ENCODE measurements at regions not wholly inside any gene's neighbourhood (a gene's known extent, or its start where the extent isn't known, plus 50 kb on each side); places are given as distances from the start of the nearest gene placed in this dataset.
"Not testable (repeated sequence)": the region's sequence is repeated elsewhere in the genome, so short reads cannot be mapped to it uniquely, and the experiment has no call there.

GRCh38 chr9:38181866-38182265 is 112.8 kb upstream of the SHB start:
- no peak for DNase-seq

DNA sequence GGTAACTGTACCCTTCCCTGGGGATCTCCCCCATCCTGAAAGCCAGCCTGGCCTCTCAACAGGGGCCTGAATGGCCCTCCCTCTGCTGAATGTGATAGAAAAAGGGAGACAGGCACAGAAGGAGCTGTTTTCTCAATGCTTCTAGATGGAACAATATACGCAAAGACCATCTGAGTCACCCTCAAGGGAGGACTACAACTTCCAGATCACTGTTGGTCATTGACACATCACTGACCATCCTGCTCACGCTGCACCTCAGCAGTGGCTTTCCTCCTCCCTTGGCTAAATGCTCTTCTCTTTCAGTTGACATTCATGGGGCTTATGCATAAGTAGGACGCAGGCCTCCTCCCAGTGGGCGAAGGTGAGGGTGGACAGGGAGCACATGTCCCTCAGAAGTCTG is 112.2 kb upstream of the SHB start:
- no peak for DNase-seq

DNA sequence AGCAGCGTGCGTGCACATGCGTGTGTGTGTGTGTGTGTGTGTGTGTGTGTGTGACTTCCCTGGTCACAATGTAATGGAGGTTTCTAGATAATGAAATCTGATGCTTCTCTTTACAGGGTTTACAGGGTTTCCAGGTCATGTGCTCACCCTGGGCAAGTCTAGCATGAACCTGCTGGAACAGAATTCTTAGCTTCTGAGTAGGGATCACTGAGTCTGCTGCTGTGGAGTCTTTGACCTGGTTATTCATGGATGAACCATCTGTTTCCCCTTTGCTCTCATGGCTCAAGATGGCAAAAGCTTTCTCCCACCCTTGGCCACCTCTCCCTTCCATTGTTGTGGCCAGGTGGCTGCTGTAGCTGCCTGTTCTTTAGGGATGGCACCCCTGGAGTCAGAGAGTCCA is 111.6 kb upstream of the SHB start:
- no peak for DNase-seq

GRCh38 chr9:38179965-38180364 is 110.9 kb upstream of the SHB start:
- DNase-seq: no peak

DNA sequence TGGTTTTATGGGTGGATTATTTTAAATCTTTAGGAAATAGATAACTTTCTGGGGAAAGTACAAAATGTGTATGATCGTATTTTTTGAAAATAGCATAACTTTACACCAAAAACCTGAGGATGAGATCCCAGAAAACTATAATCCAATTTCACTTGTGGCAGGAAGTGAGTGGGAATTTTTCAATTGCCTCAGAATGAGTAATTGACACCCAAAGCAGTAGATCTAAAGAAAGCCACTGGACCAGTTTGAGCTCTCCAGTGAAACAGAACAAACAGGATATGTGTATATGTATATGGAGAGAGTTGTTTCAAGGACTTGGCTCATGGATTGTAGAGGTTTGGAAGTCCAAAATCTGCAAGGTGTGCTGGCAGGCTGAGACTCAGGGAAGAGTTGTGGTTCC is 109.2 kb upstream of the SHB start:
- DNase-seq: no peak

- DNase-seq: no peak
Measured at GRCh38 chr9:38177680-38178079, 108.7 kb upstream of the SHB start.

- no peak for DNase-seq
Measured at GRCh38 chr9:38176251-38176650, 107.2 kb upstream of the SHB start.

GRCh38 chr9:38175423-38175822 is 106.4 kb upstream of the SHB start:
- no peak for DNase-seq

DNA sequence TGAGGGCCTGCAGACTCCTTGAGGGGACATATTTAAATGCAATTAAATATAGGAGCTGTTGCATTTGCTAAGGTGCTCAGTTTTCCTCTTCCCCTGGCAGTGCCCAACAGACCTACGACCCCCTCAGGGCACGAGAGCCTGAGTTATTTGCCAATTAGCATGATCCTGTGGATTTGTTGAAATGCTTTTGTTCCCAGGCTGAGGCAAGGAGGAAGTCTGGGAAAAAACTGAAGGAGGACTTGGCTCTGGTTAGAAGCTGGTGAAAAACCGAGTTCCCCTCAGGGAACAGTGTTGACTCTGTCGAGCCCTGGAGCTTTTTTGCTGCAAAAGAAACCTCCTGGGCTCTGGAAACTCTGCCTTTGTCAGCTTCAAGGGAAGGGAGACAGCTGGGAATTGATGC is 103.6 kb upstream of the SHB start:
- no peak for DNase-seq

GRCh38 chr9:38171926-38172325 is 102.9 kb upstream of the SHB start:
- no peak for DNase-seq

DNA sequence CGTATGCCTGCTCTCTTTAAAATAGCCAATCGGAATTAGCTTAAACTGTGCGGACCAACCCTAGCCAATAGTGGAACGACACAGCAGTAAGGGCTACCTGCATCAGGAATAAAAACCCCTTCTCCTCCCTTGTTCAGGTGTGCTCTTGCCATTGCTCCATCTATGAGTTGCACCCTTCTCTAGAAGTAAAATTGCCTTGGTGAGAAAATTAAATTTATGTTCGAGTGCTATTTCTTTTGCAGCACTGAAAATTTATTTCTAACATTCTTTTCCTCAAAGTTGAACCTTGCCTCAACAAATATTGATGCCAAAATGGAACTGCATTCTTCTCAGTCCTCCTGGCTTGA is 102.5 kb upstream of the SHB start:
- DNase-seq: no peak

DNA sequence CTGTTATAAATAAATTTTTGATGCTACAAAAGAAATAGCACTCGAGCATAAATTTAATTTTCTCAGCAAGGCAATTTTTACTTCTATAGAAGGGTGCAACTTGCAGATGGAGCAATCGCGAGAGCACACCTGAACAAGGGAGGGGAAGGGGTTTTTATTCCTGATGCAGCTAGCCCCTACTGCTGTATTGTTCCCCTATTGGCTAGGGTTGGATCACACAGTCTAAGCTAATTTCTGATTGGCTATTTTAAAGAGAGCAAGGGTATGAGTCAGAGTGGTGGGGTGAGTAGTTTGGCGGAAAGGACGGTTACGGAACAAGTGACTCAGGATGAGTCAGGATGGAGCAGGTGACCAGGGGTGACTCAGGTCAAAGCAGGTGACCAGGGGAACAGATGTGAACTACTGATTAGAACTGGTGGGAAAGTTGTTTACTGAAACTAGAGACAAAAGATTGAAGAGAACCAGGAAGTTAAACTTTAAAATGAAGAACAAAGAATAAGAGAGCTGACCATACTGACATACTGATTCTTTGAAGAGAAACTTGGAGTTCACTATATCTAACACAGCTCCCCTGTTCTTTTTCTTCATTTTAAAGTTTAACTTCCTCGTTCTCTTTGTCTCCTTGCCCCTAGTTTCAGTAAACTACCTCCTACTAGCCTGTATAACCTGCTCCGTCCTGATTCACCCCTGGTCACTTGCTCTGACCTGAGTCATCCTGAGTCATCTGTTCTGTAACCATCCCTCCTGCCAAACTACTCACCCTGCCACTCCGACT is 101.9 kb upstream of the SHB start:
- not testable (repeated sequence) for DNase-seq

GRCh38 chr9:38170155-38170554 is 101.1 kb upstream of the SHB start:
- not testable (repeated sequence) for DNase-seq

DNA sequence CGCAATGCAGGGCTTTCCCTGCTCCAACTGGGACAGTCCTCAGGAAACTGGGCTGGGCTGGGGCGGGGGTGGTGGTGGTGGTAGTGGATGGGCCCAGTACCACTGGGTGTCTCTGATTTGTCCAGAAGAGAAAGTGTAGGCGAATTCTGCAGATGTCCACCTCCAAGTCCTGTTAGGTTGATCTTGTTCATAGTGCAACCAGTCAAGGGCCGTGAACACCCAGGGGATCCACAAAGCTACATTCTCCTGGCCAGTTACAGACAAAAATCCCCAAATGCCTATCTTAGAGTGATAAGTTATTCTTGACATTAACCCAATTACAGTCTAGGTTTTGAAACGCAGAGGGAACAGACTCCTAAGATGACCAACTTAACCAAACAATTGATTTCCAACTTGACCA is 97.5 kb upstream of the SHB start:
- DNase-seq: no peak

GRCh38 chr9:38164659-38165221 is 95.7 kb upstream of the SHB start:
- no peak for DNase-seq

DNA sequence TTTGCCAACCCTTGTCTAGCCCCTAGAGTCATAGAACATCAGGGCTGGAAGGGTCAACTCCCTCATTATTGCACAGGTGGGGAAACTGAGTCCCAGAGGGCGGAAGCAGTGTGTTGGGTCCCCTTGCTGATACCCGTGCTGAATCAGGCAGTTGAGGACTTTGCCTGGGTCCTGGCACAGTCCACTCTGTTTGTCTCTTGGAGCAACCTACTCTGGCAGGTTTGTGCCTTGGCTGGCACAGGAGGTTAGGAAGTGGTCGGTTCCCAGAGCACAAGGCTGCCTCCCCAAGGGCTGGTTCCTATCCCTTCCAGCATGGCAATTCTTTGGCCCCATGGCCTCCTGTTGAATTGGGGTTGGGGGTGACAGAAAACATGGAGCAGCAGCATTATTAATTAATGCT is 94.5 kb upstream of the SHB start:
- DNase-seq: no peak

DNA sequence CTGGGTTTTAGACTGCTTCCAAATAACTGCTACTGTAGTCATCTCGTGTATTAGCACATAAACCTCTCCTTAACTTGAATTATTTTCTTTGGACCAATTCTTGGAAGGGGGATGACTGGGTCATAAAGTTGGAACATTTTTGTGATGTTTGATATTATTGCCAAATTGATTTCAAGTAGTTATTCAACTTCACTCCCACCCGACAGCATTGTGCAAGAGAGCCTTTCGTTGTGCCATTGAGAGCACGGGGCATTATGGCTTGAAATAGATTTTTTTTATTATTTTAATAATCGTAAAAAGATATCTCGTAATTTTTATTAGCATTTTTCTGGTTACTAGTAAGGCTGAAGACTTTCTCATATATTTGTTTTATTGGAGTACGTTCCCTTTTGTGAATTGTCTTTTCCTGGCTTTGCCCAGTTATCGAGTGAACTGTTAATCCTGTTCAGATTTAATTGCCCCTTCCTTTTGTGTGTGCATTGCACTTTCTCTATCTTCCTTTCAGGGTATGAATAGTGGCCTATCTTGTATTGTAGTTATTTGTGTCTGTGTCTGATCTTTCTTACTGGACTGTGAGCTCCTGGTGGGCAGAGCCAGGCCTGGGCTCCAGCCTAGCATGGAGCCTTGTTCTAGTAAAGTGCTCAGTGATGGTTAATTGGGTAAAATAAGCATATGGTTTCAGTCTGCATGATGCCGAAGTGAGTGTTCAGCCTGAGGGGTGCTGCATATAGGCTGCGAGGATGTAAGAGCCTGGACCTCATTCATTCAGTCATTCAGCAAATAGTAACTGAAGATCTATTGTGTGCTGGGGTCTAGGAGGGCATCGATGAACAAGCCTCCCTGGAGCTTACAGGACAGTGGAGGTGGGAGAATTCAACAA is 93.5 kb upstream of the SHB start:
- DNase-seq: no peak

DNA sequence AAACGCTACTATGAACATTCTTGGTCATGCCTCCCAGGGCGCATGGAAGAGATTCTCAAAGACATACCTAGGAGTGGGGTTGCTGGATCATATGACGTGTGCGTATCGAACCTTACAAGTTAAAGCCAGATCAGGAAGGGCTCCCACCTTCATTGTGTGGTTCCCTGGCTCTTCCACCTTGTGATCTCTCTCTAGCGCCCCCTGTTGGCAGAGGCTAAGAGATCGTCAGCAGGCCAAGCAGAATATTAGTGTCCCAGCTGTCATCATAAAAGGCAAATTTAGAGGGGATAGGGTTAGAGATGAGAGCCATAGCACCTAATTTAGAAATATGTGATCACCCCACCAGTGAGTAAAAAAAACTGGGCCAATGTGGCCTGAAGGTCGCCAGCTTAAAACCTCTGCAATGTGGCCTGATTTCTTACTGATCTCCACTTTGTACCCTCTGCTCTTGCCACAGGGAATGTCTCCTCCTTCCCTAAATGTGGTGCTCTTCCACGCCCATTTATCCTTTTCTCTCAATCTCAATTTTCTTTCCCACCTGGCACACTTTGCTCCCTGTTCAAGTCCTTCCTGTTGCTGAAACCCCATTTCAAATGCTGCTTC is 91.7 kb upstream of the SHB start:
- no peak for DNase-seq

DNA sequence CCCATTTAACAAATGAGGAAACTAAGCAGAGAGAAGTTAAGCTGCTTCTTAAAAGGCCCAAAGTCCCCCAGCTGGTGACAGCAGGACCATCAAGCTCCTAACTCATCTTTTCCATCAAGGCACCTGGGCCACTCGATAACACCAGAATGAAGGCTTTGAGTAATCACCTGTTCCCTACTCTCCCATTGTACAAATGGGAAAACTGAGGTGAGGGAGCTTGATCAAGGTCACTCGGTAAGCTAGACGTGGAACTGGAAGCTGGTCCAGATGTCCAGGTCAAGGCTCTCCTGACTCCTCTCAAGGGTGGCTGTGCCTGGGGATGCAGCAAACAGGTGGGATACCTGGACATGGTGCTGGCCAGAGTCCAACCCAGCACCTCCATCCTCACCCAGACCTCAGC is 90.6 kb upstream of the SHB start:
- no peak for DNase-seq

DNA sequence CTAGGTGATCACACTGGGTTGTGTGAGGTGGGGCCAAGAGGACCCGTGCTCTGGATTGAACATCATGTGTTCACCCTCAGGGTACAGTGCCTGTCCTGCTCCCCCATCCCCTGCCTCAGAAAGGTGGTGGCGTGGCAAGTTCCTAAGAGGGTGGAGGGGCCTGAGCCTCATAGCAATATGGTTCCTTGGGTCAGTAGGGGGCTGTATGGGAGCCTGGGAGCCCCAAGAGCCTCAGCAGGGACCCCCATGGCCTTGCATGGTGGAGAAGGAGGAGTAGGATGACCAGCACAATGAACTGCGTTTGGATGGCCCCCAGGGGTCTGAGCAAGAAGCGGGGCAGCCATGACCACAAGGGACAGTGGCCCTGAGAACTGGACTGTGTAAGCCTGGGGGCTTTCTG is 89.6 kb upstream of the SHB start:
- no peak for DNase-seq

- no peak for DNase-seq
Measured at GRCh38 chr9:38157711-38158110, 88.7 kb upstream of the SHB start.

DNA sequence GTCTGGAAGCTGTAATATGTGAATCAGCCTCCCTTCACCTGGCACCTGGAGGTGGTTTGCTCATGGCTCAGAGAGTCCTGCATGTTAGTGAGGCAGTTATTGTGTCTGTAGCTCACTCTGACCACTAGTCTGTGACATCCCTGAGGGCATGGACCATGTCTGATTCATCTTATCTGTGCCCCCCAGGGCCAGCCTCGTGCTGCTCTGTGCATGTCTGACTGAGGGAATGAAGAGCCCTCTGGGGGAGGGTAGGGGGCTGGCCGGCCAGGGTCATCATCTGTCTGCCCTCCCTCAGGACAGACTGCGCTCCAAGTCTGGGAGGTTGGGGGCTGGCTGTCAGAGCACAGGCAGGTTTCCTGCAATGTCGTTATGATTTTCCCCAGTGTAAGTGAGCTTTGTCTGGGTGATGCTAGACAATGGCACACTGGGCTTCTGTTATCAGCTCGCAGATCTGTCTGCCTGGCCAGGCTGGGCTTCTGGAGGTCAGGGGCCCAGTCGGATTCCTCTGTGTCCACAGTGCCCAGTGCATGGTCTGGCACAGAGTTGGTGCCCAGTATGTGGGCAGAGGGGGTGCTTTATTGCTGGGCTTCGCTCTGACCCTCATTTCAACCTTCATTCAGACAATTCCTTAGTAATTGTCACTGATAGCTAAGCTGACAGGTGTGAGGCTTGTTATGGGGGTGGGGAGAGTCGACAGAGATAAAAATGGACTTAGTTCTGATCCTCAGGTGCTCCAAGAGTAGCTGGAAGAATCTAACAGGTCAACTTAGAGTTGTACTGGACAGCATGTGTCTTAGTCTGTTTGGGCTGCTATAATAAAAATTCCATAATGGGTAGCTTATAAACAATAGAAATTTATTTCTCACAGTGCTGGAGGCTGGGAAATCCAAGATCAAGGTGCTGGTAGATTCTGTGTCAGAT is 85.7 kb upstream of the SHB start:
- DNase-seq: no peak

GRCh38 chr9:38153910-38154291 is 84.9 kb upstream of the SHB start:
- DNase-seq: no peak
